Neuronal stem cell (in vitro differentiated cells): ENCODE measurements at regions not wholly inside any gene's neighbourhood (a gene's known extent, or its start where the extent isn't known, plus 50 kb on each side); places are given as distances from the start of the nearest gene placed in this dataset.
"Not testable (repeated sequence)": the region's sequence is repeated elsewhere in the genome, so short reads cannot be mapped to it uniquely, and the experiment has no call there.

Experiments
- DNase-seq: peaks from one replicate; pipeline ENCODE4 v3.0.0-alpha.2; 2013; ENCODE audit warnings: low spot score
- H2AFZ ChIP-seq: one replicate; pipeline ENCODE4 v1.6.1; 2013; ENCODE audit warnings: mild to moderate bottlenecking, low read length, inconsistent platforms
- H2AK5ac ChIP-seq: 2 replicates; pipeline ENCODE4 v1.6.1; 2013; ENCODE audit warnings: low read depth, mild to moderate bottlenecking, inconsistent platforms, low read length, moderate library complexity, mixed read lengths
- H2BK120ac ChIP-seq: 2 replicates; pipeline ENCODE4 v1.6.1; 2013; ENCODE audit warnings: low read depth, mild to moderate bottlenecking, inconsistent platforms, low read length, moderate library complexity, mixed read lengths
- H2BK12ac ChIP-seq: one replicate; pipeline ENCODE4 v1.6.1; 2013; ENCODE audit warnings: low read length, inconsistent platforms
- H2BK15ac ChIP-seq: 2 replicates; pipeline ENCODE4 v1.6.1; 2013; ENCODE audit warnings: mild to moderate bottlenecking, low read length, inconsistent platforms, mixed read lengths
- H2BK5ac ChIP-seq: one replicate; pipeline ENCODE4 v1.6.1; 2013; ENCODE audit warnings: inconsistent platforms, mild to moderate bottlenecking, low read length, moderate library complexity
- H3K14ac ChIP-seq: one replicate; pipeline ENCODE4 v1.6.1; 2013; ENCODE audit warnings: low read length, inconsistent platforms
- H3K18ac ChIP-seq: 2 replicates; pipeline ENCODE4 v1.6.1; 2013; ENCODE audit warnings: low read length, inconsistent platforms
- H3K23ac ChIP-seq: 2 replicates; pipeline ENCODE4 v1.6.1; 2013; ENCODE audit warnings: low read depth, mild to moderate bottlenecking, mixed read lengths, low read length, inconsistent platforms; ENCODE audit not compliant: poor library complexity
- H3K27ac ChIP-seq: replicated peaks from 3 replicates; pipeline ENCODE4 v1.5.1; 2013; ENCODE audit warnings: low read length, inconsistent platforms
- H3K27me3 ChIP-seq, 3 experiments: 2 replicates each; pipeline ENCODE4 v1.6.1; 2013; ENCODE audit warnings: low read length in 3 of 3, mild to moderate bottlenecking in 2 of 3, inconsistent platforms in 1 of 3, low read depth in 1 of 3, mixed read lengths in 1 of 3, moderate library complexity in 1 of 3; ENCODE audit not compliant: control insufficient read depth in 3 of 3, insufficient read depth in 3 of 3
- H3K36me3 ChIP-seq, 2 donors: replicated peaks in 1 of 2; 2 replicates each; pipeline ENCODE4 v1.6.1; 2013; ENCODE audit warnings: low read length in 2 of 2; ENCODE audit not compliant: control insufficient read depth in 2 of 2, insufficient read depth in 2 of 2
- H3K4ac ChIP-seq: 2 replicates; pipeline ENCODE4 v1.6.1; 2013; ENCODE audit warnings: inconsistent platforms, mild to moderate bottlenecking, low read length, moderate library complexity
- H3K4me1 ChIP-seq, 2 donors: 1 replicate in 1 of 2; 2 replicates in 1 of 2; pipeline ENCODE4 v1.6.1; 2013; ENCODE audit warnings: low read length in 2 of 2, low read depth in 1 of 2; ENCODE audit not compliant: control insufficient read depth in 2 of 2, insufficient read depth in 1 of 2
- H3K4me2 ChIP-seq: one replicate; pipeline ENCODE4 v1.6.1; 2013; ENCODE audit warnings: mild to moderate bottlenecking, low read length, inconsistent platforms; ENCODE audit not compliant: insufficient read depth, poor library complexity, severe bottlenecking
- H3K4me3 ChIP-seq, 2 donors: 2 replicates each; pipeline ENCODE4 v1.5.1; 2013; ENCODE audit warnings: low read length in 2 of 2, mild to moderate bottlenecking in 2 of 2, inconsistent platforms in 1 of 2, moderate library complexity in 1 of 2
- H3K79me1 ChIP-seq: one replicate; pipeline ENCODE4 v1.6.1; 2013; ENCODE audit warnings: low read depth, mild to moderate bottlenecking, inconsistent platforms, low read length, moderate library complexity
- H3K9ac ChIP-seq: one replicate; pipeline ENCODE4 v1.6.1; 2013; ENCODE audit warnings: mild to moderate bottlenecking, low read depth, low read length, inconsistent platforms; ENCODE audit not compliant: poor library complexity
- H3K9me3 ChIP-seq, 2 donors: replicated peaks in 1 of 2; 2 replicates each; pipeline versions ENCODE3 to v1.6.1; 2013; ENCODE audit warnings: low read length in 2 of 2, mild to moderate bottlenecking in 2 of 2, inconsistent platforms in 1 of 2, low read depth in 1 of 2, mixed read lengths in 1 of 2, moderate library complexity in 1 of 2; ENCODE audit not compliant: control insufficient read depth in 2 of 2, insufficient read depth in 1 of 2
- H4K8ac ChIP-seq: one replicate; pipeline ENCODE4 v1.6.1; 2013; ENCODE audit warnings: low read depth, mild to moderate bottlenecking, inconsistent platforms, low read length, moderate library complexity
- H4K91ac ChIP-seq: one replicate; pipeline ENCODE4 v1.6.1; 2013; ENCODE audit warnings: low read length, low read depth, mild to moderate bottlenecking, inconsistent platforms; ENCODE audit not compliant: poor library complexity
- WGBS, 2 donors: extraction: QIAGEN DNeasy Blood & Tissue Kit; methylation state at CpG; one replicate each; pipeline ENCODE4 v1.1.7; 2013; ENCODE audit warnings: missing lambda C conversion rate in 2 of 2, mixed read lengths in 1 of 2; ENCODE audit not compliant: insufficient read length in 2 of 2, insufficient replicate concordance in 1 of 2; ENCODE audit errors: extremely low coverage in 2 of 2; 5-methylcytosine and 5-hydroxymethylcytosine counted together

- H3K36me3 ChIP-seq, H3K4me2 ChIP-seq, H3K79me1 ChIP-seq, H3K4me3 ChIP-seq, H3K27me3 ChIP-seq, H2AK5ac ChIP-seq, DNase-seq, H3K9ac ChIP-seq, H3K4ac ChIP-seq, H3K27ac ChIP-seq, H3K4me1 ChIP-seq, H4K8ac ChIP-seq, H2AFZ ChIP-seq, H3K9me3 ChIP-seq, H2BK15ac ChIP-seq, H2BK120ac ChIP-seq, H4K91ac ChIP-seq, H2BK5ac ChIP-seq, H3K23ac ChIP-seq, H2BK12ac ChIP-seq, H3K18ac ChIP-seq, H3K14ac ChIP-seq: not testable (repeated sequence)
- WGBS, 2 donors = no CpG with 5 or more reads among the region's 6 CpGs
Observed at GRCh38 chr4:54597678-54598077, 60.1 kb upstream of the KIT start.

GRCh38 chr4:54602175-54602574 is 55.6 kb upstream of the KIT start:
- H4K91ac ChIP-seq, H3K23ac ChIP-seq: not testable (repeated sequence)
- WGBS, 2 donors = no CpG with 5 or more reads among the region's 4 CpGs

GRCh38 chr4:54607067-54607466 is 50.7 kb upstream of the KIT start:
- no peak for DNase-seq
- no peak overlapping the region for H4K91ac ChIP-seq
- H2AFZ ChIP-seq = no peak overlapping the region
- no peak overlapping the region for H2BK15ac ChIP-seq
- no peak overlapping the region for H3K23ac ChIP-seq
- H3K9me3 ChIP-seq = peaks cover 0 to 2% of the 10 kb centered on the region in 2 donors
- no peak overlapping the region for H3K18ac ChIP-seq
- H2BK120ac ChIP-seq = no peak overlapping the region
- no CpG with 5 or more reads among the region's 2 CpGs for WGBS, 2 donors
- H3K79me1 ChIP-seq = no peaks in the 10 kb centered on the region
- no peaks in the 10 kb centered on the region for H3K4me1 ChIP-seq
- no peak overlapping the region for H4K8ac ChIP-seq
- no peak overlapping the region for H3K4me2 ChIP-seq
- H3K27ac ChIP-seq = no peak overlapping the region
- H3K27me3 ChIP-seq = peaks cover 0 to 2% (median 0%) of the 10 kb centered on the region in 3 experiments
- no peak overlapping the region for H2BK12ac ChIP-seq
- H3K4ac ChIP-seq = no peak overlapping the region
- H3K14ac ChIP-seq = no peak overlapping the region
- H3K4me3 ChIP-seq = no peak overlapping the region
- no peak overlapping the region for H3K9ac ChIP-seq
- H2BK5ac ChIP-seq = no peak overlapping the region
- H3K36me3 ChIP-seq = no peaks in the 10 kb centered on the region
- H2AK5ac ChIP-seq = no peak overlapping the region

More at GRCh38 chr4:54602175-54602574, 55.6 kb upstream of the KIT start:
- not testable (repeated sequence) for H3K4me3 ChIP-seq, H2BK12ac ChIP-seq, H3K4ac ChIP-seq, H2BK120ac ChIP-seq, H2AK5ac ChIP-seq, H3K9me3 ChIP-seq, H3K4me2 ChIP-seq, H3K4me1 ChIP-seq, H3K27me3 ChIP-seq, H2BK5ac ChIP-seq, H3K9ac ChIP-seq, H3K14ac ChIP-seq, H3K79me1 ChIP-seq, H3K36me3 ChIP-seq, DNase-seq, H4K8ac ChIP-seq, H3K27ac ChIP-seq, H3K18ac ChIP-seq, H2AFZ ChIP-seq, H2BK15ac ChIP-seq

DNA sequence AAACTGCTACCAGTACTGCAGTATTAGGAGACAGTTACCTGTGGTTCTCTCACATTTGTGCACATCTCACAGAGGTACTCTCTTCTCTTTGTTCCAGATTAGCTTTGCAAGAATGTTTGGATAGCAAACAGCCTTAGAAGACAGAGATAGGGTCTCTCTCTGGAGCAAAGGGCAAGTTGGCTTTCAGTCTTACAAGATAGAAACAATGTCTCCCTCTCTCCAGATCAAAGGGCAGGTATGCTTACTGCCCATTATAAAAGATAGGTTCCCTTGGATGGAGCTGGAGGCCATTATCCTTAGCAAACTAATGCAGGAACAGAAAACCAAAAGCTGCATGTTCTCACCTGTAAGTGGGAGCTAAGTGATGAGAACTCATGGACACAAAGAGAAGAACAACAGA is 50.2 kb upstream of the KIT start:
- Histone ChIP-seq H2BK5ac (no peak overlapping the region), H3K4ac (no peak overlapping the region), H3K27ac (no peak overlapping the region)

More for the DNA sequence above, 50.2 kb upstream of the KIT start:
- Histone ChIP-seq H3K9me3 (peaks cover 0 to 2% of the 10 kb centered on the region in 2 donors), H3K14ac (no peak overlapping the region), H2AFZ (no peak overlapping the region), H3K27me3 (peaks cover 0 to 2% (median 0%) of the 10 kb centered on the region in 3 experiments), H4K8ac (no peak overlapping the region), H3K4me3 (no peak overlapping the region), H3K4me2 (no peak overlapping the region), H2AK5ac (no peak overlapping the region), H3K23ac (no peak overlapping the region), H3K36me3 (no peaks in the 10 kb centered on the region), H2BK15ac (no peak overlapping the region), H3K79me1 (no peaks in the 10 kb centered on the region), H3K4me1 (no peaks in the 10 kb centered on the region), H3K9ac (no peak overlapping the region), H2BK12ac (no peak overlapping the region), H4K91ac (no peak overlapping the region), H2BK120ac (no peak overlapping the region), H3K18ac (no peak overlapping the region)
- DNase-seq = no peak
